SH-SY5Y (cell line): ENCODE measurements at regions not wholly inside any gene's neighbourhood (a gene's known extent, or its start where the extent isn't known, plus 50 kb on each side); places are given as distances from the start of the nearest gene placed in this dataset.

Experiments used
- GATA2 ChIP-seq: IDR thresholded peaks from 2 replicates; pipeline ENCODE4 v1.6.1; 2011; ENCODE audit warnings: mild to moderate bottlenecking, low read depth, low read length
- GATA3 ChIP-seq: IDR thresholded peaks from 2 replicates; pipeline ENCODE4 v1.6.1; 2011; ENCODE audit warnings: low read depth, mild to moderate bottlenecking, low read length, moderate library complexity

GRCh38 chr3:14281053-14281452 is 102.4 kb downstream of the LSM3 start:
- no peak for TF ChIP-seq GATA2
- TF ChIP-seq GATA3: no peak
